HepG2 (cell line): ENCODE measurements at regions not wholly inside any gene's neighbourhood (a gene's known extent, or its start where the extent isn't known, plus 50 kb on each side); places are given as distances from the start of the nearest gene placed in this dataset.

ENCODE experiments used
- CENPX ChIP-seq: sonication (generic); formaldehyde crosslinking; IDR thresholded peaks from 2 replicates; pipeline ENCODE4 v1.9.0; 2021; ENCODE audit warnings: mild to moderate bottlenecking, missing genetic modification reagents, moderate library complexity
- HNF4G ChIP-seq, 2 experiments: sonication (generic) in 1 of 2; formaldehyde crosslinking in 1 of 2; IDR thresholded peaks; 2 replicates each; pipeline versions ENCODE4 v1.4.0 to v1.6.1; 2011 to 2020; ENCODE audit warnings: borderline replicate concordance in 2 of 2, low read depth in 2 of 2, mild to moderate bottlenecking in 2 of 2, low read length in 1 of 2, missing genetic modification reagents in 1 of 2, moderate library complexity in 1 of 2
- KDM5B ChIP-seq: sonication (generic); formaldehyde crosslinking; IDR thresholded peaks from 2 replicates; pipeline ENCODE4 v1.4.0; 2020; ENCODE audit warnings: missing genetic modification reagents, mild to moderate bottlenecking, borderline replicate concordance
- KMT2A ChIP-seq: sonication (generic); formaldehyde crosslinking; IDR thresholded peaks from 2 replicates; pipeline ENCODE4 v1.4.0; 2020; ENCODE audit warnings: missing genetic modification reagents
- TCF7L2 ChIP-seq: IDR thresholded peaks from 2 replicates; pipeline ENCODE4 v1.6.1; 2011; ENCODE audit warnings: mild to moderate bottlenecking, low read depth, low read length, moderate library complexity
- U2AF1 ChIP-seq: fragments of 200-400 bp; formaldehyde crosslinking; optimal IDR thresholded peaks from 2 replicates; pipeline ENCODE3; 2017; ENCODE audit warnings: mild to moderate bottlenecking, low read depth, low read length
- ZBTB21 ChIP-seq: sonication (generic); formaldehyde crosslinking; IDR thresholded peaks from 2 replicates; pipeline ENCODE4 v1.4.0; 2020; ENCODE audit warnings: missing genetic modification reagents
- ZBTB7A ChIP-seq: sonication (generic); formaldehyde crosslinking; IDR thresholded peaks from 2 replicates; pipeline ENCODE4 v1.8.0; 2022; ENCODE audit warnings: mild to moderate bottlenecking, missing genetic modification reagents
- ZBTB7B ChIP-seq: sonication (generic); formaldehyde crosslinking; IDR thresholded peaks from 2 replicates; pipeline ENCODE4 v1.4.0; 2020; ENCODE audit warnings: missing genetic modification reagents
- ZNF530 ChIP-seq: sonication (generic); formaldehyde crosslinking; IDR thresholded peaks from 2 replicates; pipeline ENCODE4 v1.5.0; 2020; ENCODE audit warnings: low read depth, mild to moderate bottlenecking, missing genetic modification reagents
- ZNF713 ChIP-seq: sonication (generic); formaldehyde crosslinking; IDR thresholded peaks from 2 replicates; pipeline ENCODE4 v1.4.0; 2020; ENCODE audit warnings: mild to moderate bottlenecking, missing genetic modification reagents
- ZNF724P ChIP-seq: sonication (generic); formaldehyde crosslinking; IDR thresholded peaks from 2 replicates; pipeline ENCODE4 v1.8.0; 2022; ENCODE audit warnings: missing genetic modification reagents, borderline replicate concordance
- ZNF746 ChIP-seq: sonication (generic); formaldehyde crosslinking; IDR thresholded peaks from 2 replicates; pipeline ENCODE4 v1.8.0; 2022; ENCODE audit warnings: mild to moderate bottlenecking, missing genetic modification reagents
- ZNF772 ChIP-seq: sonication (generic); formaldehyde crosslinking; IDR thresholded peaks from 2 replicates; pipeline ENCODE4 v1.5.0; 2020; ENCODE audit warnings: mild to moderate bottlenecking, missing genetic modification reagents
- ZSCAN30 ChIP-seq: sonication (generic); formaldehyde crosslinking; IDR thresholded peaks from 2 replicates; pipeline ENCODE4 v1.5.0; 2020; ENCODE audit warnings: mild to moderate bottlenecking, missing genetic modification reagents
- TF ChIP-seq, protein P1 (sequence below): sonication (generic); formaldehyde crosslinking; IDR thresholded peaks from 2 replicates; pipeline ENCODE4 v1.4.0; 2020; ENCODE audit warnings: missing genetic modification reagents, borderline replicate concordance
- TF ChIP-seq, protein P2 (sequence below): sonication (generic); formaldehyde crosslinking; IDR thresholded peaks from 2 replicates; pipeline ENCODE4 v1.4.0; 2020; ENCODE audit warnings: missing genetic modification reagents
- TF ChIP-seq, protein P3 (sequence below): sonication (generic); formaldehyde crosslinking; conservative IDR thresholded peaks from 2 replicates; pipeline ENCODE4 v1.8.0; 2022; ENCODE audit warnings: missing genetic modification reagents
- TF ChIP-seq, protein P4 (sequence below): sonication (generic); formaldehyde crosslinking; IDR thresholded peaks from 2 replicates; pipeline ENCODE4 v1.4.0; 2020; ENCODE audit warnings: missing genetic modification reagents
- TF ChIP-seq, protein P5 (sequence below): sonication (generic); formaldehyde crosslinking; IDR thresholded peaks from 2 replicates; pipeline ENCODE4 v1.5.1; 2020; ENCODE audit warnings: mild to moderate bottlenecking, moderate library complexity, missing genetic modification reagents

DNA sequence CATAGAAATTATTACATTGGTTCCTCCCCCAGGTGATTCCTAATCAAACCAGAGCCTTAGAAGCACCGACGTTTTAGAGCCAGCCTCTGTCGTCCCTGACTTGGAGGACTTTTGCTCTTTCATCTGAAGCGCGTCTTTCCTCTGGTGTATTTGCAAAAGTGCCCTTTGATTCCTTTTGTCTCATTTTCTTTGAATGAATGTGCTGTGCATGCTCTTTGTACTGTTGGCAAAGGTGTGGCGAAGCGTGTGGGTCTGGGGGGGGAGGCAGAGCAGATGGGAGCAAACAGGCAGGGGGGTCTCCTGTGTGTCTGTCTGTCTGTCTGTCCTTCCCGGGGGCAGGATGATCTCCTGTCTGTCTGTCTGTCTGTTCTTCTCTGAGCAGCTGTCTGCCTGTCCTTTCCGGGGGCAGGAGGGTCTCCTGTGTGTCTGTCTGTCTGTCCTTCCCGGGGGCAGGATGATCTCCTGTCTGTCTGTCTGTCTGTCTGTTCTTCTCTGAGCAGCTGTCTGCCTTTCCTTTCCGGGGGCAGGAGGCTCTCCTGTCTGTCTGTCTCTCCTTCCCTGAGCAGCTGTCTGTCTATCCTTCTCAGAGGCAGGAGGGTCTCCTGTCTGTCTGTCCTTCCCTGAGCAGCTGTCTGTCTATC is 205.5 kb upstream of the MYT1L start (continued):
- TF ChIP-seq, protein P1, sequence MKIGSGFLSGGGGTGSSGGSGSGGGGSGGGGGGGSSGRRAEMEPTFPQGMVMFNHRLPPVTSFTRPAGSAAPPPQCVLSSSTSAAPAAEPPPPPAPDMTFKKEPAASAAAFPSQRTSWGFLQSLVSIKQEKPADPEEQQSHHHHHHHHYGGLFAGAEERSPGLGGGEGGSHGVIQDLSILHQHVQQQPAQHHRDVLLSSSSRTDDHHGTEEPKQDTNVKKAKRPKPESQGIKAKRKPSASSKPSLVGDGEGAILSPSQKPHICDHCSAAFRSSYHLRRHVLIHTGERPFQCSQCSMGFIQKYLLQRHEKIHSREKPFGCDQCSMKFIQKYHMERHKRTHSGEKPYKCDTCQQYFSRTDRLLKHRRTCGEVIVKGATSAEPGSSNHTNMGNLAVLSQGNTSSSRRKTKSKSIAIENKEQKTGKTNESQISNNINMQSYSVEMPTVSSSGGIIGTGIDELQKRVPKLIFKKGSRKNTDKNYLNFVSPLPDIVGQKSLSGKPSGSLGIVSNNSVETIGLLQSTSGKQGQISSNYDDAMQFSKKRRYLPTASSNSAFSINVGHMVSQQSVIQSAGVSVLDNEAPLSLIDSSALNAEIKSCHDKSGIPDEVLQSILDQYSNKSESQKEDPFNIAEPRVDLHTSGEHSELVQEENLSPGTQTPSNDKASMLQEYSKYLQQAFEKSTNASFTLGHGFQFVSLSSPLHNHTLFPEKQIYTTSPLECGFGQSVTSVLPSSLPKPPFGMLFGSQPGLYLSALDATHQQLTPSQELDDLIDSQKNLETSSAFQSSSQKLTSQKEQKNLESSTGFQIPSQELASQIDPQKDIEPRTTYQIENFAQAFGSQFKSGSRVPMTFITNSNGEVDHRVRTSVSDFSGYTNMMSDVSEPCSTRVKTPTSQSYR (CRISPR knock-in tag) = peak; percentile 30; the same call in 1 of the 2 replicates
- TF ChIP-seq ZBTB7B (CRISPR knock-in tag) (0 out of 2 replicates have a peak, but pooled peaks have one; percentile 20), ZBTB21 (CRISPR knock-in tag) (no peak), CENPX (CRISPR knock-in tag) (no peak), TCF7L2 (peak; percentile 53; the same call in 1 of the 2 replicates), ZBTB7A (peak; percentile 86; the same call in 1 of the 2 replicates), KMT2A (no peak), ZNF713 (CRISPR knock-in tag) (no peak), KDM5B (CRISPR knock-in tag) (no peak), ZNF724P (no peak), ZNF746 (0 out of 2 replicates have a peak, but pooled peaks have one; percentile 59), U2AF1 (no peak), ZSCAN30 (CRISPR knock-in tag) (no peak), ZNF772 (CRISPR knock-in tag) (no peak), ZNF530 (no peak), HNF4G (IDR thresholded peaks at IDR 0.05; ENCODE audit: borderline replicate concordance, low read depth, low read length) (peak; percentile 87), HNF4G (CRISPR knock-in tag; IDR thresholded peaks at IDR 0.05; ENCODE audit: borderline replicate concordance, low read depth) (0 out of 2 replicates have a peak, but pooled peaks have one; percentile 35)
- TF ChIP-seq, protein P2, sequence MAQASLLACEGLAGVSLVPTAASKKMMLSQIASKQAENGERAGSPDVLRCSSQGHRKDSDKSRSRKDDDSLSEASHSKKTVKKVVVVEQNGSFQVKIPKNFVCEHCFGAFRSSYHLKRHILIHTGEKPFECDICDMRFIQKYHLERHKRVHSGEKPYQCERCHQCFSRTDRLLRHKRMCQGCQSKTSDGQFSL (CRISPR knock-in tag) = peak; percentile 69; the same call in 1 of the 2 replicates
- TF ChIP-seq, protein P3, sequence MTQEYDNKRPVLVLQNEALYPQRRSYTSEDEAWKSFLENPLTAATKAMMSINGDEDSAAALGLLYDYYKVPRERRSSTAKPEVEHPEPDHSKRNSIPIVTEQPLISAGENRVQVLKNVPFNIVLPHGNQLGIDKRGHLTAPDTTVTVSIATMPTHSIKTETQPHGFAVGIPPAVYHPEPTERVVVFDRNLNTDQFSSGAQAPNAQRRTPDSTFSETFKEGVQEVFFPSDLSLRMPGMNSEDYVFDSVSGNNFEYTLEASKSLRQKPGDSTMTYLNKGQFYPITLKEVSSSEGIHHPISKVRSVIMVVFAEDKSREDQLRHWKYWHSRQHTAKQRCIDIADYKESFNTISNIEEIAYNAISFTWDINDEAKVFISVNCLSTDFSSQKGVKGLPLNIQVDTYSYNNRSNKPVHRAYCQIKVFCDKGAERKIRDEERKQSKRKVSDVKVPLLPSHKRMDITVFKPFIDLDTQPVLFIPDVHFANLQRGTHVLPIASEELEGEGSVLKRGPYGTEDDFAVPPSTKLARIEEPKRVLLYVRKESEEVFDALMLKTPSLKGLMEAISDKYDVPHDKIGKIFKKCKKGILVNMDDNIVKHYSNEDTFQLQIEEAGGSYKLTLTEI = no peak
- TF ChIP-seq, protein P4, sequence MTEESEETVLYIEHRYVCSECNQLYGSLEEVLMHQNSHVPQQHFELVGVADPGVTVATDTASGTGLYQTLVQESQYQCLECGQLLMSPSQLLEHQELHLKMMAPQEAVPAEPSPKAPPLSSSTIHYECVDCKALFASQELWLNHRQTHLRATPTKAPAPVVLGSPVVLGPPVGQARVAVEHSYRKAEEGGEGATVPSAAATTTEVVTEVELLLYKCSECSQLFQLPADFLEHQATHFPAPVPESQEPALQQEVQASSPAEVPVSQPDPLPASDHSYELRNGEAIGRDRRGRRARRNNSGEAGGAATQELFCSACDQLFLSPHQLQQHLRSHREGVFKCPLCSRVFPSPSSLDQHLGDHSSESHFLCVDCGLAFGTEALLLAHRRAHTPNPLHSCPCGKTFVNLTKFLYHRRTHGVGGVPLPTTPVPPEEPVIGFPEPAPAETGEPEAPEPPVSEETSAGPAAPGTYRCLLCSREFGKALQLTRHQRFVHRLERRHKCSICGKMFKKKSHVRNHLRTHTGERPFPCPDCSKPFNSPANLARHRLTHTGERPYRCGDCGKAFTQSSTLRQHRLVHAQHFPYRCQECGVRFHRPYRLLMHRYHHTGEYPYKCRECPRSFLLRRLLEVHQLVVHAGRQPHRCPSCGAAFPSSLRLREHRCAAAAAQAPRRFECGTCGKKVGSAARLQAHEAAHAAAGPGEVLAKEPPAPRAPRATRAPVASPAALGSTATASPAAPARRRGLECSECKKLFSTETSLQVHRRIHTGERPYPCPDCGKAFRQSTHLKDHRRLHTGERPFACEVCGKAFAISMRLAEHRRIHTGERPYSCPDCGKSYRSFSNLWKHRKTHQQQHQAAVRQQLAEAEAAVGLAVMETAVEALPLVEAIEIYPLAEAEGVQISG (CRISPR knock-in tag) = 0 out of 2 replicates have a peak, but pooled peaks have one; percentile 31
- TF ChIP-seq, protein P5, sequence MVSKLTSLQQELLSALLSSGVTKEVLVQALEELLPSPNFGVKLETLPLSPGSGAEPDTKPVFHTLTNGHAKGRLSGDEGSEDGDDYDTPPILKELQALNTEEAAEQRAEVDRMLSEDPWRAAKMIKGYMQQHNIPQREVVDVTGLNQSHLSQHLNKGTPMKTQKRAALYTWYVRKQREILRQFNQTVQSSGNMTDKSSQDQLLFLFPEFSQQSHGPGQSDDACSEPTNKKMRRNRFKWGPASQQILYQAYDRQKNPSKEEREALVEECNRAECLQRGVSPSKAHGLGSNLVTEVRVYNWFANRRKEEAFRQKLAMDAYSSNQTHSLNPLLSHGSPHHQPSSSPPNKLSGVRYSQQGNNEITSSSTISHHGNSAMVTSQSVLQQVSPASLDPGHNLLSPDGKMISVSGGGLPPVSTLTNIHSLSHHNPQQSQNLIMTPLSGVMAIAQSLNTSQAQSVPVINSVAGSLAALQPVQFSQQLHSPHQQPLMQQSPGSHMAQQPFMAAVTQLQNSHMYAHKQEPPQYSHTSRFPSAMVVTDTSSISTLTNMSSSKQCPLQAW = no peak
